Endothelial cell of umbilical vein (primary cell): ENCODE measurements at regions not wholly inside any gene's neighbourhood (a gene's known extent, or its start where the extent isn't known, plus 50 kb on each side); places are given as distances from the start of the nearest gene placed in this dataset.

Experiments used
- CTCF ChIP-seq, 2 donors: IDR thresholded peaks; 1 replicate in 1 of 2; 2 replicates in 1 of 2; pipeline ENCODE4 v1.5.1; 2011; ENCODE audit warnings: low read length in 2 of 2, mild to moderate bottlenecking in 2 of 2, moderate library complexity in 2 of 2, control low read depth in 1 of 2, inconsistent platforms in 1 of 2, low read depth in 1 of 2; ENCODE audit not compliant: insufficient read depth in 1 of 2; ENCODE audit errors: extremely low read depth in 1 of 2
- EZH2 ChIP-seq: IDR thresholded peaks from 2 replicates; pipeline ENCODE4 v1.6.1; 2012; ENCODE audit warnings: borderline replicate concordance, low read depth, mild to moderate bottlenecking, moderate library complexity, low read length, inconsistent platforms; ENCODE audit not compliant: severe bottlenecking
- FOS ChIP-seq: IDR thresholded peaks from 2 replicates; pipeline ENCODE4 v1.6.1; 2011; ENCODE audit warnings: mild to moderate bottlenecking, low read length, moderate library complexity, borderline replicate concordance; ENCODE audit not compliant: insufficient read depth
- GATA2 ChIP-seq: IDR thresholded peaks from 2 replicates; pipeline ENCODE4 v1.7.0; 2011; ENCODE audit warnings: low read depth, mild to moderate bottlenecking, moderate library complexity, mixed read lengths, low read length; ENCODE audit not compliant: insufficient read length, insufficient read depth
- JUN ChIP-seq: IDR thresholded peaks from 2 replicates; pipeline ENCODE4 v1.6.1; 2011; ENCODE audit warnings: borderline replicate concordance, low read depth; ENCODE audit not compliant: insufficient read length, insufficient read depth
- MAX ChIP-seq: IDR thresholded peaks from 2 replicates; pipeline ENCODE4 v1.6.1; 2011; ENCODE audit not compliant: insufficient read depth, insufficient read length
- POLR2A ChIP-seq: IDR thresholded peaks from 2 replicates; pipeline ENCODE4 v1.6.1; 2012; ENCODE audit warnings: low read depth, mild to moderate bottlenecking, control low read depth, low read length
- POLR2AphosphoS5 ChIP-seq: IDR thresholded peaks from 2 replicates; pipeline ENCODE4 v1.6.1; 2012; ENCODE audit warnings: low read depth, mild to moderate bottlenecking, control low read depth, low read length, moderate library complexity; ENCODE audit not compliant: insufficient read depth

DNA sequence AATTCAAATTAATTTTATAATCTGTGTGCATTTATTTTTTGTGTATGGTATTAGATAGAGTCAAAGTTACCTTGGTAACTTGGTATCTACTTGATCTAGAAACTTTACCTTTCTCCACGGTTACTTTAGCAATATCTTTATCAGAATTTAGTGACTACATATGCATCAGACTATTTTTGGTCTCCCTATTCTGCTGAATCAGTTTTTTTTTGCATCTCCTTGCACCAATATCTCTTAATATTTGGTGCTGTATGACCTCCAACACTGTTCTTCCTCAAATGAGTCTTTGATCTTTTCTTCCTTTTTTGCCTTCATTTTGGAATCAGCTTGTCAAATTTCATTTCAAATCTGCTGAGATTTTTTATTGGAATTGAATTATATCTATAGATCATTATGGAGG lies 828.2 kb upstream of the FOXG1 start:
- TF ChIP-seq CTCF (IDR thresholded peaks at IDR 0.05; ENCODE audit: extremely low read depth in 1 of 2, insufficient read depth in 1 of 2, low read depth in 1 of 2, low read length in 2 of 2) (no peak), POLR2AphosphoS5 (no peak), POLR2A (no peak), EZH2 (no peak), JUN (no peak), MAX (no peak), FOS (no peak), GATA2 (no peak)
